Prostate gland (tissue), 2 donors: ENCODE measurements at regions not wholly inside any gene's neighbourhood (a gene's known extent, or its start where the extent isn't known, plus 50 kb on each side); places are given as distances from the start of the nearest gene placed in this dataset.

Source experiments
- CTCF ChIP-seq, 4 experiments: fragments of 200-600 bp in 2 of 4; fragments of 450-650 bp in 2 of 4; sonication (generic) in 2 of 4; IDR thresholded peaks; 1 replicate in 3 of 4; 2 replicates in 1 of 4; pipeline ENCODE4 v1.5.1; 2016 to 2019; ENCODE audit warnings: antibody characterized with exemption in 4 of 4, mild to moderate bottlenecking in 2 of 4, moderate library complexity in 2 of 4
- POLR2AphosphoS5 ChIP-seq: sonication (generic); formaldehyde crosslinking; IDR thresholded peaks from one replicate; pipeline ENCODE4 v1.6.1; 2017; ENCODE audit warnings: antibody characterized with exemption

GRCh38 chr22:44557064-44557748, 59.2 kb upstream of the RTL6 start:
- TF ChIP-seq CTCF (IDR thresholded peaks at IDR 0.05), result no peak
- TF ChIP-seq POLR2AphosphoS5, result no peak
